ENCODE measurements at regions not wholly inside any gene's neighbourhood (a gene's known extent, or its start where the extent isn't known, plus 50 kb on each side); places are given as distances from the start of the nearest gene placed in this dataset.

DNA sequence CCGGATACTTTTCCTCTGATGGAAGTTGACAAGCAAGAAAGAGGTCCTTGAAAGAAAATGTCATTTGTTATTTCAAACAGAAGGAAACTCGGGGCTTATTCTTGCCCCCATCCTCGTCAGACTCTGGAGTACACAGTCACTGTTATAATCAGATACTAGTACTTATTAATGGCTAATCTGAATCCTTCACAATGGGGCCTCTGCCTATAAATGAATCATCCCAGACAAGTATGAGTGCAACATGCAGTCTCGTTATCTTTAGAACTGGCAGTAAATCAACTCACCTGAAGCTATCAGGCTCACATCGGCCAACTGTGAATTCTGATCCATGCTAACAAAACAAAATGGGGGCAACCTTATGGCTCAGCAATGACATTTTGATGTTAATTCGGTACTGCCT, 216.7 kb downstream of the GRIN2B start:
- no peak for DNase-seq (ENCODE audit: low spot score)

DNA sequence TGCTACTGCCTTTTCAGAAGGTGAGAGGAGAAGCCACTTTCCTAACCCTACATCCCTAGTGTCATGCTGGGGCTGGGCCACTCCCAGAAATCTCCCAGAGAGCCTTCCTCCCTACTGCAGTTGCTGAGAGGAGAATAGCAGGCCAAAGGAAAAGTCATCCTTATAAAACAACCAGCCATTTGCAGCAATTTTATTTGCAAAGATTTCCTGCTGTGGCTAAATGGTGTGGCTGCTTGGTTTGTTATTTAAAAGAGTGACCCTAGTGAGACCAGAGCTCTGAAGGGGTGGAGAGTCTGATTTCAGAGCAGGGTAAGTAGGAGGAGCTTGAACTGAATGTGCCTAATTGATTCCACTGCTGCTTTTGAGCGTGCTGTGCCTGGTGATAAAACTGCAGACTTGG, 232.0 kb downstream of the GRIN2B start:
- no peak for DNase-seq (ENCODE audit: low spot score)

DNA sequence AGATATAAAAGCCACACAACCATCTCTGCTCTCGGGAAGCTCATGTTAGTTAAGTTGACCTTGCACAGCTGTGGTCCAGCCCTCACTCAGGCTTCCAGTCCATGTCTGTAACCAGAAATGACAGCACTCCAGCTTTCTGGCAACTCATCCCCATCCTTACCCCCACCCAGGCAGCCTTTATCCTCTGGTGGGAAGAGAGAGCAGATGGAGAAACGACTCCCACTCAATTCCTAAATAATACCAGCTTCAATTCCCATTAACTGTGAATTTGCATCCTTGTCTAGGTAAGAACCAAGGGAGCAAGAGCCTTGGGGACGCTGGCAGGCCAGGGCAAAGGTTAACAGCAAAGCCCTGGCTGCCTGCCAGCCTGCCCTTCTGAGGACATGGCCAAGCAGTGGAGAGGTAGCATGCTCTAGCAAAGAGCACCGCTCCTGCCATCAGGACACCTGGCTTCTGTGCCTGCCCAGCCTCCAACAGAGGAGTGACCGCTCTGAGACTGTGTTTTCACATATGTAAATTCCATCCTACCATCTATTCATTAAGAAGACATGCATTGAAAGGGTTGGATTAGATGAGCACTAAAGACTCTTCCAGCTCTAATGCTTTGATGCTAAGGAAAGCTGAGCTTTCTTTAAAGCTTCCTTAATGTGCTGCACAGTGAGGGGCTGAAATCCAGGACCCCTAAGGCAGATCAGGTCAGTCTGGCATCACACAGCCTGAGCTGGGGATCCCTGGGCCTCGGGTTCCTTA, 236.1 kb downstream of the GRIN2B start:
- no peak for DNase-seq (ENCODE audit: low spot score)

DNA sequence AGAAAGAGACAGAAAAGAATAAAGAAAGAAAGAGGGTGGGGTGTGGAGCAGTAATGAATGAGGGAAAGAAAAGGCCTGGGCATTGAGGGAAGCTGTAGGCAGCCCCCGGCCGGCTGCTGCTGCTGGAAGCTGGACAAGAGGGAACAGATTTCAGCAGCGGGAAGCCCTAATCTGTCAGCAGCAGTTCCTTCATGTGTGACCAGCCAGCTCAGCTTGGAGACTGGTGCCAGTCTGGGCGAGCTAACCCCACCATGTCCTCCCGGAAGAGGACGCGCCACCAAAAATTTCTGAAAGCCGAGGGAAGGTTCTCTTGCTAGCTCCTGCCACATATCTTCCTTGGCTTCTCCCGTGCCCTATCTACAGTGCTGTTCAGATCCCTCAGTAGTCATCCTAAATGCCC, 236.8 kb downstream of the GRIN2B start:
- DNase-seq (ENCODE audit: low spot score) = no peak

DNA sequence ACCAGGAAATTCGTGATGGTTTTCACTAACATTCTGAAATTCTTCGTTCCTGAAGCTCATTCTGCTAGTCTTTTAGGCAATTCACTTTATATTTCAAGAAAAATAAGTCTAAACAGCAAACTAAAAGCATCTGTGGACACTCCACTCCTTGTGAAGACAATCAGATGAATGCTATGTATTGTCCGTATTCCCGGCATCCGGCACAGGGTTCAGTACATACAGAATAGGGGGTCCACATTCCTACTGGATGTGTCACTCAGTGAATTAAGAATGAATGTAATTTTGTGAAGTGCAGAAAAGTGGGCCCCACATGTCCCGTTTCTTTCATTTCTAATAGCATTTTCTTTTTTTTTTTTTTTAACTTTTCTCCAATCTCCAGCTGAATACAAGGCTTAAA, 241.3 kb downstream of the GRIN2B start:
- no peak for DNase-seq (ENCODE audit: low spot score)

DNA sequence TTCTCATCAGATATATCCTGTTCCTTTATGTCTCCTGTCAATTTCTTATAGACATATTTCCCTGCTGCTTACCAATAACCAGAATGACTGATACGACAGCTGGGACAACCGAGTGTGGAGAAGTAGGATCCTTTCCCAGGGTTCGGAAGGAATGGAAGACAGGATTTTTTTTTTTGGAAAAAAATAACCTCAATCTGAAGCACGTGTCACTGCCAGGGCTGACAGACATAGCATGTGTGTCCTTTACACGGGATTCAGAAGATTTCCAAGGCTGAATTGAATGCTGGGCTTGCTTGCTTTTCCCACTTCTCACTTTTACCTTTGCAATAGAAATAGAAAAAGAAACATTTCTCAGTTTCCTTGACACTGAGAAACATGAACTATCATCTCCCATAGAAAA, 245.7 kb downstream of the GRIN2B start:
- DNase-seq (ENCODE audit: low spot score) = no peak

DNA sequence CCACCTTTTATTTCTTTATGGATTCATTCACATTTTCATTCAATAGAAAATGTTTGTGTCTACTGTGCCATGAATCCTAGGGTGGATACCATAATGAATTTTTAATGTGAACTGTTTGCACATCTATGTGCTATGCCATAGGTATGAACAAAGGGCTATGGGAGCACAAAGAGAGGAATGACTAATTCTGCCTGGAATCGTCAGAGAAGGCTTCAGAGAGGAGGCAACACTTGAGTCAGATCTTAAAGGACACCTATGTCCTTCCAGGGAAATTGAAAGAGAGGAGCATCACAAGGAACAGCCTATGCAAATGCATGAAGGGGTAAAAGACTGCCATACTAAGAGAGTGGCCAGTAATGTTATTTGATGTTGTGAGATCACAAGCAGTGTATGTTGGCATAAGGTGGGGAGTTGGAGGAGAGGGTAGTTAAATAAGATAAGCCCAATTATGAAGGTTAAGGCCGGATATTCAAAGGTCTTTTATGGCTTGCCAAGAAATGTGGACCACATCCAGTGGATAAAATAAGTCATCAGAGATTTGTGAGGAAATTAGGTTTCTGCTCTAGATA, 246.7 kb downstream of the GRIN2B start:
- no peak for DNase-seq (ENCODE audit: low spot score)

DNA sequence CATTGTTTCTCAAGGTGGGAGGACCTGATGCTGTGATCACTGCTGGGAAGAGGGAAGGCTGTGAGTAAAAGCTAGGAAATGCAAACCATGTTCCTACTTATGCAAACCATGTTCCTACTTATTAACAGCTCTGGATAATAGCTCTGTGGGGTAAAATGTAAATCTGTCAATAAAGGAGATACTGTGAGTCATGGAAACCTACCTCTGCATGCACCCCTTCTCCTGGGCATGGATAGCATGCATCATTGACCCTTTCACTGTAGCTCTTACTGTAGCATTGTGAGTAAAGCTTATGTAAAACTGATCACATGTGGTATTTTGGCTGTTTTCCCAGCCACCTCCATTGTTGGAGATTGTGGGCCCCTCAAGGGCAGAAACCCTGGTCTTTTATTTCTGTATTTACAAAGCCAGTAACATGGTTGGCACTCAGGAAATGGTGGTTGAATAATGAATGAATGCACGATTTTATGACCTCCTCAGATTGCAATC, 253.7 kb downstream of the GRIN2B start:
- DNase-seq (ENCODE audit: low spot score) = no peak

DNA sequence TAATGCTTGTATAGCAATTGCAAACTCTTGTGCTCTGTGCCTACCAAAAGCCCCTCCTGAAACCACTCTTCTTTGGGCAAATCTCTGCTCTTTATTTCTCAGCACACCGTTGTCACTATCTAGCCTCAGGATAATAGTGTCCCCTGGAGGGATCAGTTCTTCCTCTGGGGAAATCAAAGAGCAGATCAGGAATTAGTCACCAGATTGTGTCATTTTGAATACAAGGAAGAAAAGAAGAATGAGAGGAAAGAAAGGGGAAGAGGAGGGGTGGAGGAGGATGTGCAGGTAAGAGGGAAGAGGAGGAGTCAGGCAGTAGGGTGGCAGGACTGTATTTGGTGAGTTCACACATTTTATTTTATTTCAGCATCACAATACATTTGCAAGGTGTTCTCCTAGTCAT, 256.4 kb downstream of the GRIN2B start:
- DNase-seq (ENCODE audit: low spot score) = no peak

DNA sequence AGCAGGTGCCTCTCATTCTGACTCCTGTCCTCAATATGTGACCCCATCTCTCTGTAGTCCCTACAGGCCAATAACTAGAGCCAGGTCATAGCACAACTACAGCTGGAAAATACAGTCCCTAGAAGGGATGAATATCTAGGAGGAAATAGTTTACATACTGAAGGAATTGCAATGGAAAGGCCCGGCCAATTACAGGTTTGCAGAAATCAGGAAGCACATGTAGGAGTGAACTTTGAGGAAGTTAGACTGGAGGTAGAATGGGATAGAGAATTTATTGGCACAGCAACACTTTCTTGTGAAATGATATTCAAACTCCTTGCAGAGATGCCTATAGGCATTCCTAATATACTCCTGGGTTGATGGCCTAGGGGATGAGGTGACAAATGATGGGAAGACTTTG, 257.3 kb downstream of the GRIN2B start:
- no peak for DNase-seq (ENCODE audit: low spot score)

DNA sequence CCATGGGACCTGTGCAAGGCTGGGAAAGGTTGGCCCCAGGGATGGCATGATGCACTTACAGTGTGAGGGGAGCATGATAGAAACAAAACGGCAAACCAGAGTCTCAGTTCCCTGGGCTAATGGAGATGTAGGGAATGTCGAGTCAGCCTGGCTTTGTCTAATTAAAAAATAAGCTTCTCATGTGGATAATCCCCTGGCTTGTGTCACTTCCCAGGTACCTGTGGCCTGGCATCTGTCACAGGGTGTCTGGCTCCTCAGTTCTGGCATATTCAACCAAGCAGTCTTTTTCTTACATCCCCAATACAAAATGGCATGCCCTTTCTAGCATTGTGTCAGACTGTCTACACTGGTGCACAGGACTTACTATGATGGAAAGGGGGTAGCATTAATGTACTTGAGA, 261.4 kb downstream of the GRIN2B start:
- DNase-seq (ENCODE audit: low spot score) = no peak

DNA sequence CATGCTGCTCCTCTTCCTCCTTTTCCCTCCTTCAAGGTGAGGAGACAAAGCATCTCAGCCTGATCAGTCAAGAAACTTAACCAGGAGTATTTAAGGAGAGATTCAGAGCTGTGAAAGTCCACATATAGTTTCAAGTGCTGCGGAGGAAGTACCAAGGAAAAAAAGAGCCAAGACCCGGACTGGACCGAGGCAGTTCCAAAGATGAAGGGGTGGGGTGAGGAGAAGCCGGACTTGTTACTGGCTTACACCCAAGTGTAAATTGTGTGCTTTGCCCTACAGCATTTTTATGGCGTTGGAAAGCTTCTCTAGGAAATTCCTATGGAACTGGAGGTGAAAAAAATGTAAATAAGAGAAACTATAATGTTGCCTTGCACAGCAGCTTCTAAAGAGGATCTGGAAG, 263.1 kb downstream of the GRIN2B start:
- no peak for DNase-seq (ENCODE audit: low spot score)

DNA sequence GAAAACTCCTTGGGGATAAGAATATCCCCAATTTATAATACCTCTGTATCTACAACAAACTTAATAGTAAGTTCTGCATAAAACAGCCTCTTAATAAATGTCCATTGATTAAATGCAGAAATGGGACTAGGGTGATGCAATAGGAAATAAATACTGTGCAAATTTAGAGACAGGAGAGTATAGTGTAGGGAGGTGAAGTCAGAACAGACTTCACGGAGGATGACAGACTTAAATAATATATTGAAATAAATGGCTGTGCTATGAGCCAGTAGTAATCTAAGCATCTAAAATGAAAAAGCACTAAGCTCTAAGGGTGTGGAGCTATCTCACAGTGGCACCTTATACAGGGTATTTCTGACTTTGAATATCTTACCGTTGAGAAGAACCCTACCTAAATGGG, 265.3 kb downstream of the GRIN2B start:
- DNase-seq (ENCODE audit: low spot score) = no peak

DNA sequence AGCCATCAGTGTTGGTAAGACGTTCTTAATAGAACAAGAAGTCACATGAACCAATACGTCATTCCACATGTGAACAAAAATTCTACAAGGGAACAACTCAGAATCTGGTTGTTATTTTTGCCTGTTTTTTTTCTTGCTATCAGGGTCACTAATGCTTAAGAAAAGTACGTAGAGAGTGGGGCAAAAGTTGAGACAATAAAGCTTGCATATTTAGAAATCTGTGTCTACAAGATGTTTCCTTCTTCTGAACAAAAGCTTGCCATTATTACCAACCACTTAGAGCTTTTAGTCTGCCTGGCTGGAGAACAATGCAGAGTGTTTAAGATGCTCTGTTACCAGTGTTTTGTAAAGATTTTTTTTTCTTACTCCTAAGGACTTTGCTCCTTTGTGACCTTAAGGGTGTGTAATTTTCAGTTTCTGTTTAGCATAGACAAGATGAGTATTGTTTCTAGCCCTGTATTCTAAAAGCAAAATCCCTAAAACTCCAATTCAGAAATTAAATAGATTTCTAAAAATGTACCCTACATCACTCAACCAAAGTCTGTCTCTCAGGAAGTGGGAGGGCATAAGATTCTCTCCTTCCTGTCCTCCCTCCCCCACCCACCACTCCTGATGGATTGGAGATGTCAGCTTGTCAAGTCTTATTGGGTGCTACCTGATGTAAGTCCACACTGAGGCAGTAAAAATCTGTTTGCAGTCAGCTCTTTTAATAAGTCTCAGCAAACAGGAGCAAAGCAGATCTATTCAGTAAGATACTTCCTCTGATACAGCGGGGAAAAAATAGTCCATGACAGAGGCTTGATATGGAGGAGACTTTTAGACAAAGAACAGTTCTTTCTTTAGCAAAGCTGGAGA, 267.6 kb downstream of the GRIN2B start:
- DNase-seq (ENCODE audit: low spot score) = no peak

DNA sequence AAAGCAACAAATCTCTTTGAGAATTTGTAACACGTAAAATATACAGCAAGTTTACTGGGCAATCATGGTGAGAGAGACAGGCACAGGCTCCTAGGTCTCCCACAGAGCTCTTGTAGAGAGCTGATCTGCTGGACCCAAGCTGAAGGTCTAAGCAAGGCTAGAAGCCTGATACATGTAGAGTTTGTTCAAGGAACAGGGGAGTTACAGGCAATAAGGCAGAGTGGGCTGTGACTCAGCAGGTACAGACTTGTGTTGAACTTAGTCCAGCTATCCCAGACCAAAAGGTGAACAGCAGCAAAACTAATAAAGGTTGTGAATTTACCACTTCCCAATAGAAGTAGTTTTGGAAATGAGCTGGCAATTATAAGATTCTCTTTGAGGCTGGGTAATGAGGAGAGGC, 273.6 kb downstream of the GRIN2B start:
- DNase-seq (ENCODE audit: low spot score) = no peak

DNA sequence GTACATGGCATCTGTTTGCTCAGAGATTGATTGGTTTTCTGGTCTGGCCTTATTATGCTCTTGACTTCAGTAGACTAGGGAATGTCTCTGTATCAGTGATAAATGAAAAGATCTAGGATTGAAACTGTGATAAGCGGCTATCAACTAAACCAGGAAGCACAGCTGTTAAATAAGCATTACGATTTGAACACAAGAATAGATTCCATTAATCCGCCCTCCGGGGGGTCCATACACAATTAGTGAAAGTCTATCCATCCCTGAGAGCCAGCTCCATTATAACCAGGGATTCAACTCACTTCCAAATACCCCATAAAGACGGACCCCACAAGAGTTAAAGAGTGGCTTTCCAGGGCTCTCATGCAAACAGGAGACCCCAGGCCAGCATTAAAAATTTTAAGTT, 279.0 kb downstream of the GRIN2B start:
- DNase-seq (ENCODE audit: low spot score) = no peak

DNA sequence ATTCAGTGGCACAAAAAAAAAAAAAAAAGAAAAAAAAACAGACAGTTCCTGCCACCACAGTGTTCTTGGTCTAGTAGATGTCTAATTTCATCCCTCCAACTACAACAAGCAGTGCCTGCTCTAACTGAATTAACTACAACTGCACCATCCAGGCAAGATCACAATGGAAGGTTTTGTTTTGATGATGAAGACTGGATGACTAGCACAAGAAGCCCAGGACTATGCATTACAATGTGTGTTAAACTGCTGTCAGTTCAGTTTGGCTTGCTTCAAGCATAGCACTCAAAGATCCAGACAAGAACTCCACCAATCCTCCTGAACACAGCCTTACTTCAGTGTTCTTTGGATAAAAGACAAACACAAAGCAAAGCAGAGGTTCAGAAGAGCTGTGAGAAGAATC, 279.9 kb downstream of the GRIN2B start:
- DNase-seq (ENCODE audit: low spot score) = no peak

DNA sequence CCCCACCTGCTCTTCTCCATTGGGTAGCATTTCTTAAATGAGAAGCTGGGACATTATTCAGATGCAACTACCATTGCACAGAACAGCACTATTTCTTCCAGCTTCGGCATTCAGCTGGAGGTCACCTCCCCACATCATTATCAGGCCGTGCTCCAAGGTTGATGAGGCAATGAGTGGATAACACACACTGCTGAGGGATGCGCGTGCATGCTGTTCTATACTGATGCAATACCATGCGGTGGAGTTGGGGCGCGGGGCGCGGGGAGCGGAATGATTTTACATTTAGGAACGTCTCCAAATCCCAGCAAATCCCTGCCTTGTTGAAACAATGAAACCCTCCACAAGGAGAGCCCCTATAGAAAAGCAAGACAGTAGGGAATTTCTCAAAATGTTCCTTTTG, 283.4 kb downstream of the GRIN2B start:
- no peak for DNase-seq (ENCODE audit: low spot score)

DNA sequence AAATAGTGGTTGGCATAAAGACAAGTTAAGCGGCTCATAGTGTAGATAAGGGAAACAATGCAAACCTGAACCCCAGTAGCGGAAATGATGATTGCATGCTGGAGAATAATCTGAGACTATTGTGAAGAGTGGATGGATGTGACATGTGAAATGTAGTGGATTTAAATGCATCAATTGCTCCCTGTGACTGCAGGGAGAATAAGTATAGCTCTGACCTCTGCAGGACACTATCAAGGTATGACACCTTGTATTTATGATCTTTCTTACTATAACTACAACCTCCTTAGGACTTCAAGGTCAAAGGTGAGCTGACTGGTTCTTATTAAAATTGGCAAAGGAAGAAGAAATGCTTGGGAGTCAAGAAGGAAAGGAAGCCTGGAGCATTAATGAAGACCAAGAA, 285.6 kb downstream of the GRIN2B start:
- no peak for DNase-seq (ENCODE audit: low spot score)

DNA sequence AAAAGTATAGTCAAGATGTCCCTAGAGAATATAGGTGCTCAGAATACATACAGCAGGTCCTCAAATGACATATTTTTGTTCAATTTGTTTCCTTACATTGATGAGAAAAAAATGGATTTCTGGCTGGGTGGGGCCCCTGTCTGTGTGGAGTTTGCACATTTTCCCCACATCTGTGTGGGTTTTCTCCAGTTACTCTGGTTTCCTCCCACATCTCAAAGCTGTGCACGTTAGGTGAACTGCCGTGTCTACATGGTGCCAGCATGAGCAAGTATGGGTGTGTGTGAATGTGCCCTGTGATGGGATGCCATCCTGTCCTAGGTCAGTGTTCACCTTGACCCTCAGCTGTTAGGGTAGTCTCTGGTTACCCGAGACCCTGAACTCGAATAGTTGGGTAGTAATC, 289.1 kb downstream of the GRIN2B start:
- DNase-seq (ENCODE audit: low spot score) = no peak

DNA sequence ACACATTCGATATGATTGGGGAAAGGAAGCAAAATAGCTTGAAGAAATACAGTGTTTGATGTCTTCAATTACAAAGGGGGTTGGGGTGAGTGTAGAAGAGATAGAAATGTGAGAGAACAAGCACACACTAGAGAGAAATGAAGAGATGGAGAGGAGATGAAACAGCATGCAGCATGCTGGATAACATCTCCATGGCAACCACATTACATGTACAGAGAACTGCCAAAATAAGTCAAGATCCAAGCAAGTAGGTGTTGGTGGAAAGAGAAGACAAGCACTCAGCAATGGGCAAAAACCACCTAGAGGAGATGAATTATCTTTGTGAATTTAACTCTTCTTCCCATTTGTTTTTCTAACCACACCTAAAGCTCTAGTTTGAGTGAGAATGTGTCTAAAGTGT, 289.8 kb downstream of the GRIN2B start:
- DNase-seq (ENCODE audit: low spot score) = no peak

DNA sequence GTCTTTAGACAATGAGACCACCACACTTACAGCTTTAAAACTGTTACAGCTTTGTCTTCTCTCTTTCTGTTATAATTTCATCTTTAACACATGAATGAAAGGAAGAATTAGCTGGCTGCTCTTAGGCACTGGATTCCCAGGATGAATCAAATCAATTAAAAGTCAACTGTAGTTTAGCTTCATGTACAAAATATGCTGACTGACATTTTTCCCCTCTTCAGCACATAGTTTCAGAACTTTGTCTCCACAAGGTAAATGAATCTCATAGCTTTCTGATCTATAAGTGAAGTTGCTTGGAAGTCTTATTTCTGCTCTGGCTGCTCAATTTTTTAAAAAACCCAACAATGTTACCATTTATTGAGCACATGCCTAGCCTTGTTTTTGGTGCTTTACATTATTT, 293.8 kb downstream of the GRIN2B start:
- DNase-seq (ENCODE audit: low spot score) = no peak

DNA sequence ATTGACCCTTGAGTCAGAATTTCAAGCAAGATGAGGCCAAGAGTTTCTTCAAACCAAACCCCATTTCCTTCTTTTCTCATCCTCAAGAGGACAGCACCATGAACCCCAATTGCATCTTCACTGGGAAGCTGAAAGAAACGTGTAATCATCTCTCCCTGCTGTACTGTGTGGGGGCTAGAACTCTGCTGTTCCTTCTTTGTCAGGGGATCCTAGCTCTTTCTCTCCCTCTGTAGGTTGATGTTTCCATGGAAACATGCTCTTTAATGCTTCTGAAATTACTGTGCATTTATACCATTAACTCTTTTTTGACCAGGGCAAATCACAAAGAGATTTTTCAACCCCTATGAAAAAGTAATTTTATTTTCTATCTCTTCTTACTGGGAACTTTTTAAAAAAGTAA, 295.1 kb downstream of the GRIN2B start:
- DNase-seq (ENCODE audit: low spot score) = no peak
